ENCODE measurements at regions not wholly inside any gene's neighbourhood (a gene's known extent, or its start where the extent isn't known, plus 50 kb on each side); places are given as distances from the start of the nearest gene placed in this dataset.

DNA sequence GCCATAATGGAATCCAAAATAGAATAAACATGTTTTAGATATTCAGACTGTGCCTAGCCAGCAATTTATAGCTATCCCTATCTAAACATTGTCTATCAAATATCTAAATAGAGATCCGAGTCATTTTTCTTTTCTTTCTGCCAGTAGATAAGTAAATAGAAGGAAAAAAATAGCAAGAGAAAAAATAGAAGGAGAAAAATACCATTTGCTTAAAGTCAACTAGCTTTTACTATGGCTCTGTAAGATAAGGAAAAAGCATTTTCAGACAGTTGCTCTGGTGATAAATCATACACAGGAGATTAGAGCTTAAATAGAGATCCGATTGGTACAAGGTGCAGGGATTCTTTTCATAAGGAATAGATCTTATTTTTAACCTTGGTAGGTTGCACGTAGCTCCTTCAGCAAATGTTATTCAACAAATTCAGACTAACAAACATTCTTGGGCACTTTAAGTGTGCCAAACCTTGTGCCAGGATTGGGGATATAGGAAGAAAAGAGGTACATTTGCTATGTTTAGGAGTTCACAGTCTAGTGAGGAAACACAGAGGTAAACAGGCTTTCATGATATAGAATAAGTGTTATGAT is 70.1 kb upstream of the CCDC190 start:
- TF ChIP-seq YY1 (IDR thresholded peaks at IDR 0.05; ENCODE audit: low read depth) (no peak), ZBTB7A (IDR thresholded peaks at IDR 0.05; ENCODE audit: low read depth) (no peak), TCF12 (IDR thresholded peaks at IDR 0.05; ENCODE audit: low read depth) (no peak), TAF1 (IDR thresholded peaks at IDR 0.05; ENCODE audit: low read depth) (no peak), FOXM1 (IDR thresholded peaks at IDR 0.05; ENCODE audit: borderline replicate concordance, low read depth) (no peak)
- TF ChIP-seq, protein P1, sequence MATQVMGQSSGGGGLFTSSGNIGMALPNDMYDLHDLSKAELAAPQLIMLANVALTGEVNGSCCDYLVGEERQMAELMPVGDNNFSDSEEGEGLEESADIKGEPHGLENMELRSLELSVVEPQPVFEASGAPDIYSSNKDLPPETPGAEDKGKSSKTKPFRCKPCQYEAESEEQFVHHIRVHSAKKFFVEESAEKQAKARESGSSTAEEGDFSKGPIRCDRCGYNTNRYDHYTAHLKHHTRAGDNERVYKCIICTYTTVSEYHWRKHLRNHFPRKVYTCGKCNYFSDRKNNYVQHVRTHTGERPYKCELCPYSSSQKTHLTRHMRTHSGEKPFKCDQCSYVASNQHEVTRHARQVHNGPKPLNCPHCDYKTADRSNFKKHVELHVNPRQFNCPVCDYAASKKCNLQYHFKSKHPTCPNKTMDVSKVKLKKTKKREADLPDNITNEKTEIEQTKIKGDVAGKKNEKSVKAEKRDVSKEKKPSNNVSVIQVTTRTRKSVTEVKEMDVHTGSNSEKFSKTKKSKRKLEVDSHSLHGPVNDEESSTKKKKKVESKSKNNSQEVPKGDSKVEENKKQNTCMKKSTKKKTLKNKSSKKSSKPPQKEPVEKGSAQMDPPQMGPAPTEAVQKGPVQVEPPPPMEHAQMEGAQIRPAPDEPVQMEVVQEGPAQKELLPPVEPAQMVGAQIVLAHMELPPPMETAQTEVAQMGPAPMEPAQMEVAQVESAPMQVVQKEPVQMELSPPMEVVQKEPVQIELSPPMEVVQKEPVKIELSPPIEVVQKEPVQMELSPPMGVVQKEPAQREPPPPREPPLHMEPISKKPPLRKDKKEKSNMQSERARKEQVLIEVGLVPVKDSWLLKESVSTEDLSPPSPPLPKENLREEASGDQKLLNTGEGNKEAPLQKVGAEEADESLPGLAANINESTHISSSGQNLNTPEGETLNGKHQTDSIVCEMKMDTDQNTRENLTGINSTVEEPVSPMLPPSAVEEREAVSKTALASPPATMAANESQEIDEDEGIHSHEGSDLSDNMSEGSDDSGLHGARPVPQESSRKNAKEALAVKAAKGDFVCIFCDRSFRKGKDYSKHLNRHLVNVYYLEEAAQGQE (IDR thresholded peaks at IDR 0.05; ENCODE audit: low read depth), result no peak

DNA sequence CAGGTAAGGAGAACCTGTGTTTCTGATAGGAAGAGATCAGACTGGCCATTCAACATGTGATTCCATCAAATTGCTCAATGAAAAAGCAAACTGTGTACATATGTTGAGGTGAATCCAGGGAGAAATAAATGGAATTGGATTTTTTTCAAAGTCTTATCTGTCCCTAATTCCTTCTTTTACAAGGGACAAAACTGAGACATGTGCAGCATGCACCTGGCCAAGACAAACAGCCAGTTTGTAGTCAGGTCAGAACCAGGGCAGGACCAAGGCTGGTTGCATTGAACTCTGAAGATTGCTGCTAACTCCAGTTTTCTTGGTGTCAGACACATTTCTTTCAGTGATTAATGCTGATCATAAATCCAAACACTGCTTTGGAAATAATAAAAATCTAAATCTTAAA is 69.6 kb upstream of the CCDC190 start:
- TF ChIP-seq, protein P2, sequence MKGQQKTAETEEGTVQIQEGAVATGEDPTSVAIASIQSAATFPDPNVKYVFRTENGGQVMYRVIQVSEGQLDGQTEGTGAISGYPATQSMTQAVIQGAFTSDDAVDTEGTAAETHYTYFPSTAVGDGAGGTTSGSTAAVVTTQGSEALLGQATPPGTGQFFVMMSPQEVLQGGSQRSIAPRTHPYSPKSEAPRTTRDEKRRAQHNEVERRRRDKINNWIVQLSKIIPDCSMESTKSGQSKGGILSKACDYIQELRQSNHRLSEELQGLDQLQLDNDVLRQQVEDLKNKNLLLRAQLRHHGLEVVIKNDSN (IDR thresholded peaks at IDR 0.05), result no peak
- TF ChIP-seq TEAD4 (IDR thresholded peaks at IDR 0.05) (no peak), TAF1 (IDR thresholded peaks at IDR 0.05; ENCODE audit: low read depth) (no peak), FOXM1 (IDR thresholded peaks at IDR 0.05; ENCODE audit: borderline replicate concordance, low read depth) (no peak), ZBTB7A (IDR thresholded peaks at IDR 0.05; ENCODE audit: low read depth) (no peak), EP300 (IDR thresholded peaks at IDR 0.05; ENCODE audit: borderline replicate concordance) (no peak), RAD21 (IDR thresholded peaks at IDR 0.05; ENCODE audit: low read depth) (no peak), NFIC (IDR thresholded peaks at IDR 0.05) (no peak), EGR1 (IDR thresholded peaks at IDR 0.05) (no peak), CREB1 (IDR thresholded peaks at IDR 0.05; ENCODE audit: low read depth) (no peak), YY1 (IDR thresholded peaks at IDR 0.05; ENCODE audit: low read depth) (no peak), CEBPB (IDR thresholded peaks at IDR 0.05) (no peak), TCF12 (IDR thresholded peaks at IDR 0.05; ENCODE audit: low read depth) (no peak)
- TF ChIP-seq, protein P3, sequence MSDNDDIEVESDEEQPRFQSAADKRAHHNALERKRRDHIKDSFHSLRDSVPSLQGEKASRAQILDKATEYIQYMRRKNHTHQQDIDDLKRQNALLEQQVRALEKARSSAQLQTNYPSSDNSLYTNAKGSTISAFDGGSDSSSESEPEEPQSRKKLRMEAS (IDR thresholded peaks at IDR 0.05), result no peak
- TF ChIP-seq, protein P1 (IDR thresholded peaks at IDR 0.05; ENCODE audit: low read depth), result no peak

DNA sequence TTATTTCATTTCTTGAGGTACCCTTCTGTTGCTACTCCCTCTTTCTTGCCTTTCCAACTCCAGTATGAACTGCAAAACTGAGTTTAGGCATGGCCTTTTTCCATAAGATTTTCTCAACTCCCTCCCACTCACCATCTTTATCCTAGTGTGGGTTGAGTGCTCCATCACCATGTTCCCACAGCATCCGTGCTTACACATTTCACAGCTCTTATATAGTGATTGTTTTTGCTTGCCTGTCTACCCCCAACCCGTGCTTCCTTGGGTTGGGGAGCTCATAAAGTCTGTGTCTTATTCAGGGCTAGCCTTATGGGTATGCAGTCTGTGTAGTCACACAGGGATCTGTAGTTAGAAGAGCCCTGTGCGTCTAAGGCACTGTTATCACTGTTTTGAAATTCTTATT is 68.2 kb upstream of the CCDC190 start:
- no peak for TF ChIP-seq CREB1 (IDR thresholded peaks at IDR 0.05; ENCODE audit: low read depth)
- TF ChIP-seq, protein P1 (IDR thresholded peaks at IDR 0.05; ENCODE audit: low read depth), result no peak
- TF ChIP-seq TCF12 (IDR thresholded peaks at IDR 0.05; ENCODE audit: low read depth), result no peak
- TF ChIP-seq RAD21 (IDR thresholded peaks at IDR 0.05; ENCODE audit: low read depth), result no peak
- TF ChIP-seq FOXM1 (IDR thresholded peaks at IDR 0.05; ENCODE audit: borderline replicate concordance, low read depth), result no peak
- no peak for TF ChIP-seq TAF1 (IDR thresholded peaks at IDR 0.05; ENCODE audit: low read depth)
- no peak for TF ChIP-seq EP300 (IDR thresholded peaks at IDR 0.05; ENCODE audit: borderline replicate concordance)

DNA sequence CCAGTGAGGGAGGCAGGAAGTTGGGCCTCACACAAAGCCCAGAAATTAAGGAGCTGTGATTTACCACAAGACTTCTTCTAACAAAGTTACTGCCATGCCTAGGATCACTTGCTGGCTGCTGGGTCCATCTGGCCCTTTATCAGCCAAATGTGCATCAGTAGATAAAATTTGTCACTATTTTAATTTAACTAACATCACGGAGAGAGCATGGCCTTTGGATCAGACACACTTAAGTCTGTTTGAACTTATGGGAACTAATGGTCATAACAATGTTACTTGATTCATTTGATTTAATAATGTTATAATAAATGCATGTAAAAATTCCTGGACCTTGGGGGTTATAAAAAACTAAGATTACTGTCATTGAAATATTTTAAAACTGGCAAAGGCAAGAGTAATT is 67.2 kb upstream of the CCDC190 start:
- no peak for TF ChIP-seq NFIC (IDR thresholded peaks at IDR 0.05)
- no peak for TF ChIP-seq EGR1 (IDR thresholded peaks at IDR 0.05)
- TF ChIP-seq FOXM1 (IDR thresholded peaks at IDR 0.05; ENCODE audit: borderline replicate concordance, low read depth), result no peak
- TF ChIP-seq, protein P3 (IDR thresholded peaks at IDR 0.05), result no peak
- TF ChIP-seq, protein P2 (IDR thresholded peaks at IDR 0.05), result no peak
- TF ChIP-seq RAD21 (IDR thresholded peaks at IDR 0.05; ENCODE audit: low read depth), result no peak
- no peak for TF ChIP-seq TEAD4 (IDR thresholded peaks at IDR 0.05)
- TF ChIP-seq YY1 (IDR thresholded peaks at IDR 0.05; ENCODE audit: low read depth), result no peak
- no peak for TF ChIP-seq CREB1 (IDR thresholded peaks at IDR 0.05; ENCODE audit: low read depth)
- TF ChIP-seq TCF12 (IDR thresholded peaks at IDR 0.05; ENCODE audit: low read depth), result no peak
- TF ChIP-seq ZBTB7A (IDR thresholded peaks at IDR 0.05; ENCODE audit: low read depth), result no peak
- TF ChIP-seq TAF1 (IDR thresholded peaks at IDR 0.05; ENCODE audit: low read depth), result no peak
- TF ChIP-seq, protein P1 (IDR thresholded peaks at IDR 0.05; ENCODE audit: low read depth), result no peak
- TF ChIP-seq CEBPB (IDR thresholded peaks at IDR 0.05), result no peak
- no peak for TF ChIP-seq EP300 (IDR thresholded peaks at IDR 0.05; ENCODE audit: borderline replicate concordance)
